ENCODE measurements at regions not wholly inside any gene's neighbourhood (a gene's known extent, or its start where the extent isn't known, plus 50 kb on each side); places are given as distances from the start of the nearest gene placed in this dataset.

DNA sequence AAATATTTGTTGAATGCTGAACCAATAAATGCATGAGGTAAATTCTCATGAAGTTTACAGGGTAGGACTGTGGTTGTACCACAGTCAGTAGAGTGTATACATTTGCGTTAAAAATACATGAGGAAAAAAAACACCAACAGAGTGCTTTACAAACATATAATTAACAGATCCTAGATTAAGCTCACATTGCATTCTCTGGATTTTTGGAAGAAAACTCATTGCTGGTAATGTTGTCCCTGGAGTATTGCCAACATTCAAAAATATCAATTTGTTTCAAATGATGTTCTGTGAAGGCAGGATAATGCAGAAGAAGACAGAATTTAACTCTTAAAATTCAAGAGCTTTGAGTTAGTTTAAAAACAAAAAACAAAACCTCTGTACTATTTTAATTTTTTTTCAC, 95.5 kb downstream of the MBL2 start:
- peak in 2 of 3 donors; percentile 32 to 33 for DNase-seq
- 85 to 86% methylated on average over 1 of the region's 1 CpG for WGBS, 2 donors
- H3K4me3 ChIP-seq: no peak overlapping the region
- H3K27ac ChIP-seq (ENCODE audit: low read depth in 1 of 2, low read length in 1 of 2): no peak overlapping the region
- no peak overlapping the region for H3K9ac ChIP-seq (ENCODE audit: insufficient read depth in 1 of 2, low read length in 2 of 2)
- H3K36me3 ChIP-seq (ENCODE audit: control insufficient read depth in 4 of 4, insufficient read depth in 4 of 4, low read length in 4 of 4): no peaks in the 10 kb centered on the region
- TF ChIP-seq CTCF (IDR thresholded peaks at IDR 0.05; ENCODE audit: control extremely low read depth, extremely low read depth): no peak
- ATAC-seq (ENCODE audit: insufficient read depth, low FRiP score): no peak
- H3K9me3 ChIP-seq (ENCODE audit: control insufficient read depth in 4 of 4, insufficient read depth in 3 of 4, low read length in 3 of 4): no peaks in the 10 kb centered on the region
- H3K4me1 ChIP-seq (ENCODE audit: control insufficient read depth in 5 of 5, insufficient read depth in 5 of 5, low read length in 5 of 5): peaks cover 0 to 19% (median 3%) of the 10 kb centered on the region in 5 donors
- H3K27me3 ChIP-seq (ENCODE audit: control insufficient read depth in 3 of 3, insufficient read depth in 3 of 3, low read length in 2 of 3): no peaks in the 10 kb centered on the region

GRCh38 chr10:52678611-52679010, 94.0 kb downstream of the MBL2 start:
- WGBS, 2 donors: 70 to 74% methylated on average over 5 of the region's 5 CpGs
- Histone ChIP-seq H3K36me3 (ENCODE audit: control insufficient read depth in 4 of 4, insufficient read depth in 4 of 4, low read length in 4 of 4) (no peaks in the 10 kb centered on the region), H3K9me3 (ENCODE audit: control insufficient read depth in 4 of 4, insufficient read depth in 3 of 4, low read length in 3 of 4) (no peaks in the 10 kb centered on the region), H3K27me3 (ENCODE audit: control insufficient read depth in 3 of 3, insufficient read depth in 3 of 3, low read length in 2 of 3) (no peaks in the 10 kb centered on the region), H3K4me1 (ENCODE audit: control insufficient read depth in 5 of 5, insufficient read depth in 5 of 5, low read length in 5 of 5) (peaks cover 0 to 19% (median 3%) of the 10 kb centered on the region in 5 donors), H3K4me3 (no peak overlapping the region), H3K27ac (ENCODE audit: low read depth in 1 of 2, low read length in 1 of 2) (no peak overlapping the region), H3K9ac (ENCODE audit: insufficient read depth in 1 of 2, low read length in 2 of 2) (no peak overlapping the region)
- TF ChIP-seq CTCF (IDR thresholded peaks at IDR 0.05; ENCODE audit: control extremely low read depth, extremely low read depth): no peak
- peak in 1 of 3 donors; percentile 10 for DNase-seq
- ATAC-seq (ENCODE audit: insufficient read depth, low FRiP score): no peak

DNA sequence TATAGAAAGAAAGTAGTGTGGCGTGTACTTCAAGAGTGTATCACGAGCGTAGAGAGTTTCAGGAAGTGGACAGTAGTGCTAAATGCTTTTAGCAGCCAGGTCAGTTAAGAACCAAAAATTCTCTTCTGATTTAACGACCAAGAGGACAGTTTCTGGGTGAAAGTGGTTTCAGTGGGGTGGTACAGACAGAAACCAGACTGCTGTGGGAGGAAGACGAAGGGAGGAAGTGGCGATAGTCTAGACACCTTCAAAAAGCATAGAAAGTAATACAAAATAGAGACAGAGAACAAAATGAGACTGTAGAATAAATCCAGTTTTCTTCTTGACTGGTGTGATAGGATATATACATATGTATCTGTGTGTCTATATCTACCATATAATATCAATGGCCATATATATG, 93.5 kb downstream of the MBL2 start:
- DNase-seq (no peak), ATAC-seq (ENCODE audit: insufficient read depth, low FRiP score) (no peak)
- Histone ChIP-seq H3K27me3 (ENCODE audit: control insufficient read depth in 3 of 3, insufficient read depth in 3 of 3, low read length in 2 of 3) (no peaks in the 10 kb centered on the region), H3K4me1 (ENCODE audit: control insufficient read depth in 5 of 5, insufficient read depth in 5 of 5, low read length in 5 of 5) (peaks cover 0 to 19% (median 3%) of the 10 kb centered on the region in 5 donors), H3K9ac (ENCODE audit: insufficient read depth in 1 of 2, low read length in 2 of 2) (no peak overlapping the region), H3K4me3 (no peak overlapping the region), H3K36me3 (ENCODE audit: control insufficient read depth in 4 of 4, insufficient read depth in 4 of 4, low read length in 4 of 4) (no peaks in the 10 kb centered on the region), H3K27ac (ENCODE audit: low read depth in 1 of 2, low read length in 1 of 2) (no peak overlapping the region), H3K9me3 (ENCODE audit: control insufficient read depth in 4 of 4, insufficient read depth in 3 of 4, low read length in 3 of 4) (no peaks in the 10 kb centered on the region)
- TF ChIP-seq CTCF (IDR thresholded peaks at IDR 0.05; ENCODE audit: control extremely low read depth, extremely low read depth): no peak
- WGBS, 2 donors: 67 to 69% methylated on average over 6 of the region's 6 CpGs

- no peaks in the 10 kb centered on the region for H3K9me3 ChIP-seq (ENCODE audit: control insufficient read depth in 4 of 4, insufficient read depth in 3 of 4, low read length in 3 of 4)
Observed at GRCh38 chr10:52682766-52683165, 89.8 kb downstream of the MBL2 start.

More at GRCh38 chr10:52682766-52683165, 89.8 kb downstream of the MBL2 start:
- Histone ChIP-seq H3K4me1 (ENCODE audit: control insufficient read depth in 5 of 5, insufficient read depth in 5 of 5, low read length in 5 of 5) (peaks cover 0 to 13% (median 3%) of the 10 kb centered on the region in 5 donors), H3K27ac (ENCODE audit: low read depth in 1 of 2, low read length in 1 of 2) (no peak overlapping the region), H3K9ac (ENCODE audit: insufficient read depth in 1 of 2, low read length in 2 of 2) (no peak overlapping the region), H3K27me3 (ENCODE audit: control insufficient read depth in 3 of 3, insufficient read depth in 3 of 3, low read length in 2 of 3) (no peaks in the 10 kb centered on the region), H3K4me3 (no peak overlapping the region), H3K36me3 (ENCODE audit: control insufficient read depth in 4 of 4, insufficient read depth in 4 of 4, low read length in 4 of 4) (no peaks in the 10 kb centered on the region)
- TF ChIP-seq CTCF (IDR thresholded peaks at IDR 0.05; ENCODE audit: control extremely low read depth, extremely low read depth): no peak
- peak in 2 of 3 donors; percentile 47 to 83 for DNase-seq
- 53 to 58% methylated on average over 1 of the region's 1 CpG for WGBS, 2 donors
- peak; percentile 41 for ATAC-seq (ENCODE audit: insufficient read depth, low FRiP score)

Measured in lung (tissue), 11 donors.